ENCODE measurements at regions not wholly inside any gene's neighbourhood (a gene's known extent, or its start where the extent isn't known, plus 50 kb on each side); places are given as distances from the start of the nearest gene placed in this dataset.

DNA sequence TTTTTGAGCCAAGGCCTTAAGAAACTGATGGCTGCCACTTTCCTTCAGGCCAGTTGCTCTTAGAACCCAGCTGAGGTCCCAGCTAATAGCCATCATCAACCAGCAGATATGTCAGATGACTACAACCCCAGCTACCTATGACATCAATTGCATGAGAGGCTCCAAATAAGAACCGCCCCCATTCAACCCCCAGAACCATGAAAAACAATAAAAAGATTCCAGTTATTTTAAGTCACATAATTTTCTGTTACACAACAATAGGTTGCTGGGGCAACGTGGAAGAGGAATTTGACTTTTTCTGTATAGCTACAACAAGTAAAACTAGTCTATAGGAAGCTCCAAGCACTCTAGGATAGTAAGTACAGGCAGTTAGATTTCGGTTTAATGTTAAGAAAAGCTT, 216.3 kb upstream of the MTNR1B start:
- Histone ChIP-seq H3K9ac (replicated peaks in 1 of 4; ENCODE audit: extremely low read depth in 1 of 4, low read depth in 3 of 4, low read length in 3 of 4) (no peak overlapping the region), H3K79me1 (ENCODE audit: low read depth, low read length) (no peaks in the 10 kb centered on the region), H3K4ac (replicated peaks; ENCODE audit: insufficient read length, low read depth, low read length) (no peak overlapping the region), H3K4me2 (ENCODE audit: insufficient read depth in 1 of 2, low read depth in 2 of 2, low read length in 2 of 2) (no peak overlapping the region), H4K8ac (ENCODE audit: extremely low read depth, insufficient read depth, low read length) (no peak overlapping the region), H4K5ac (ENCODE audit: insufficient read length, low read depth, low read length) (no peak overlapping the region), H2BK120ac (replicated peaks; ENCODE audit: low read depth, low read length) (no peak overlapping the region), H2BK20ac (ENCODE audit: low read length) (no peak overlapping the region), H2BK15ac (ENCODE audit: low read length) (no peak overlapping the region), H2AK5ac (ENCODE audit: low read depth, low read length) (no peak overlapping the region), H3K14ac (ENCODE audit: insufficient read length) (no peak overlapping the region), H3K4me3 (ENCODE audit: extremely low read depth in 1 of 4, insufficient read depth in 2 of 4, low read depth in 3 of 4, low read length in 4 of 4) (no peak overlapping the region), H3K27me3 (replicated peaks in 1 of 4; ENCODE audit: control insufficient read depth in 3 of 4, extremely low read depth in 1 of 4, insufficient read depth in 3 of 4, low read length in 3 of 4) (no peaks in the 10 kb centered on the region), H3K23me2 (ENCODE audit: low read depth, low read length) (no peaks in the 10 kb centered on the region; the same call in 1 of the 2 replicates), H2AFZ (ENCODE audit: low read length) (no peak overlapping the region), H3K18ac (ENCODE audit: extremely low read depth, low read length) (no peak overlapping the region), H4K91ac (replicated peaks; ENCODE audit: insufficient read length, low read length) (no peak overlapping the region), H3K27ac (ENCODE audit: low read depth, low read length) (no peak overlapping the region), H2BK5ac (ENCODE audit: low read depth, low read length) (no peak overlapping the region), H3K36me3 (ENCODE audit: control insufficient read depth in 2 of 4, insufficient read depth in 4 of 4, low read length in 3 of 4) (no peaks in the 10 kb centered on the region), H3K4me1 (replicated peaks in 1 of 4; ENCODE audit: control insufficient read depth in 3 of 4, insufficient read depth in 4 of 4, low read length in 3 of 4) (no peaks in the 10 kb centered on the region), H4K20me1 (replicated peaks in 1 of 2; ENCODE audit: control insufficient read depth in 1 of 2, insufficient read depth in 2 of 2, low read length in 2 of 2) (peaks cover 0 to 2% of the 10 kb centered on the region in 2 experiments), H3K79me2 (ENCODE audit: control insufficient read depth in 1 of 2, insufficient read depth in 2 of 2, low read length in 2 of 2) (no peaks in the 10 kb centered on the region), H3K9me3 (ENCODE audit: insufficient read depth in 2 of 2, low read depth in 1 of 2, low read length in 1 of 2) (no peaks in the 10 kb centered on the region; a peak in 1 of 4 replicates), H2BK12ac (ENCODE audit: low read depth, low read length) (no peak overlapping the region), H3K23ac (ENCODE audit: insufficient read length) (no peak overlapping the region), H3K56ac (replicated peaks; ENCODE audit: insufficient read length, low read depth, low read length) (no peak overlapping the region)
- ChIA-PET CTCF (ENCODE audit: partially characterized antibody) (no interaction called here), POLR2A (ENCODE audit: partially characterized antibody) (no interaction called here)
- 89 to 100% methylated on average over 1 to 3 of the region's 3 CpGs for WGBS, 2 experiments (ENCODE audit: extremely low coverage in 1 of 2, insufficient coverage in 1 of 2, insufficient read length in 1 of 2, insufficient replicate concordance in 2 of 2, low coverage in 1 of 2, low lambda C conversion rate in 2 of 2, missing lambda C conversion rate in 1 of 2)
- DNase-seq (ENCODE audit: low read depth in 1 of 2, low spot score in 2 of 2), result no peak
- no peak for FAIRE-seq
- TF ChIP-seq EP300 (IDR thresholded peaks at IDR 0.05; ENCODE audit: borderline replicate concordance in 1 of 2, low read depth in 2 of 2, low read length in 2 of 2) (no peak), FOSL1 (IDR thresholded peaks at IDR 0.05; ENCODE audit: insufficient read depth, low read depth, low read length) (no peak), RBBP5 (IDR thresholded peaks at IDR 0.05; ENCODE audit: borderline replicate concordance, low read depth, low read length) (no peak), JUND (IDR thresholded peaks at IDR 0.05; ENCODE audit: low read length) (no peak)
